Testis (tissue), 2 donors: ENCODE measurements at regions not wholly inside any gene's neighbourhood (a gene's known extent, or its start where the extent isn't known, plus 50 kb on each side); places are given as distances from the start of the nearest gene placed in this dataset.

ENCODE experiments used
- CTCF ChIP-seq, 3 experiments: fragments of 450-650 bp in 2 of 3; fragments of 200-600 bp in 1 of 3; sonication (generic) in 1 of 3; IDR thresholded peaks; one replicate each; pipeline ENCODE4 v1.5.1; 2016 to 2019; ENCODE audit warnings: antibody characterized with exemption in 3 of 3, mild to moderate bottlenecking in 2 of 3, moderate library complexity in 1 of 3
- POLR2A ChIP-seq: fragments of 450-650 bp; IDR thresholded peaks from one replicate; pipeline ENCODE4 v1.6.1; 2017; ENCODE audit warnings: antibody characterized with exemption, mild to moderate bottlenecking, moderate library complexity

DNA sequence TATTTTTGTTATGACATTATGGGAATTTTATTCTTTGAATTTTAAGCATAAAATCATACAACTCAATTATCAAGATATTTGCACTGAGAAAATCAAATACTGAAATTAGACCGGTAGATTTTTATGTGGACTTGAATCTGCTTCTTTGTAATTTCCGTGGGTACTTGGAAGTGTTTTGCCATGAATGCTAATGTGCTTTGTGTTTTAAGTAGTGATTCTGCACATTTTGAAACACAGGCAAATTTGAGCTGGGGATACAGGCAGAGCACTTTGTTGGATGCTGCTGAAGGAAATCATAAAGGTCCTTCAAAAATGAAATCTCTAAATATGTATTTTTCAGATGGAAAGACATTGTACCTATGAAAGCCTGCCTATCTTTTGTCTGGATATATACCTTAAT, 446.3 kb upstream of the POU3F3 start:
- TF ChIP-seq CTCF (IDR thresholded peaks at IDR 0.05) (no peak), POLR2A (no peak)
